ENCODE measurements at regions not wholly inside any gene's neighbourhood (a gene's known extent, or its start where the extent isn't known, plus 50 kb on each side); places are given as distances from the start of the nearest gene placed in this dataset.

- TF ChIP-seq CTCF (IDR thresholded peaks at IDR 0.05 in 2 of 3, conservative IDR thresholded peaks at IDR 0.05 in 1 of 3; ENCODE audit: control insufficient read depth in 2 of 3, extremely low read depth in 1 of 3, insufficient read depth in 1 of 3, low read depth in 3 of 3, low read length in 3 of 3) (no peak), POLR2A (IDR thresholded peaks at IDR 0.05; ENCODE audit: low read depth, low read length) (no peak), NFYB (IDR thresholded peaks at IDR 0.05; ENCODE audit: insufficient read depth, low read depth, low read length) (no peak), CHD4 (IDR thresholded peaks at IDR 0.05) (no peak), BRCA1 (IDR thresholded peaks at IDR 0.05; ENCODE audit: low read depth, low read length) (no peak), MYC (IDR thresholded peaks at IDR 0.05; ENCODE audit: insufficient read depth, insufficient read length, insufficient replicate concordance, low read length, severe bottlenecking) (no peak), ZBTB40 (IDR thresholded peaks at IDR 0.05; ENCODE audit: borderline replicate concordance) (no peak), MTA3 (IDR thresholded peaks at IDR 0.05; ENCODE audit: borderline replicate concordance, low read length) (no peak), ZNF24 (IDR thresholded peaks at IDR 0.05) (no peak), EZH2 (IDR thresholded peaks at IDR 0.05; ENCODE audit: borderline replicate concordance, control insufficient read depth, low read depth, low read length) (no peak), POLR2AphosphoS5 (IDR thresholded peaks at IDR 0.05; ENCODE audit: low read length) (no peak), CBX5 (IDR thresholded peaks at IDR 0.05; ENCODE audit: low read depth) (no peak)
Measured at GRCh38 chr9:111095441-111095840, 57.2 kb upstream of the LPAR1 start.

All from GM12878 (cell line).